Epithelial cell of esophagus (primary cell): ENCODE measurements at regions not wholly inside any gene's neighbourhood (a gene's known extent, or its start where the extent isn't known, plus 50 kb on each side); places are given as distances from the start of the nearest gene placed in this dataset.

Experiments
- DNase-seq: peaks from one replicate; pipeline ENCODE4 v3.0.0; 2010; ENCODE audit warnings: low read depth
- H3K4me3 ChIP-seq: 2 replicates; pipeline ENCODE4 v1.5.1; 2011; ENCODE audit warnings: mild to moderate bottlenecking, low read length, control low read depth
- TF ChIP-seq, protein P1 (sequence below): IDR thresholded peaks from 2 replicates; pipeline ENCODE4 v1.5.1; 2011; ENCODE audit warnings: low read depth, mild to moderate bottlenecking, low read length, control low read depth, inconsistent platforms; ENCODE audit not compliant: insufficient read depth; ENCODE audit errors: missing control alignments

DNA sequence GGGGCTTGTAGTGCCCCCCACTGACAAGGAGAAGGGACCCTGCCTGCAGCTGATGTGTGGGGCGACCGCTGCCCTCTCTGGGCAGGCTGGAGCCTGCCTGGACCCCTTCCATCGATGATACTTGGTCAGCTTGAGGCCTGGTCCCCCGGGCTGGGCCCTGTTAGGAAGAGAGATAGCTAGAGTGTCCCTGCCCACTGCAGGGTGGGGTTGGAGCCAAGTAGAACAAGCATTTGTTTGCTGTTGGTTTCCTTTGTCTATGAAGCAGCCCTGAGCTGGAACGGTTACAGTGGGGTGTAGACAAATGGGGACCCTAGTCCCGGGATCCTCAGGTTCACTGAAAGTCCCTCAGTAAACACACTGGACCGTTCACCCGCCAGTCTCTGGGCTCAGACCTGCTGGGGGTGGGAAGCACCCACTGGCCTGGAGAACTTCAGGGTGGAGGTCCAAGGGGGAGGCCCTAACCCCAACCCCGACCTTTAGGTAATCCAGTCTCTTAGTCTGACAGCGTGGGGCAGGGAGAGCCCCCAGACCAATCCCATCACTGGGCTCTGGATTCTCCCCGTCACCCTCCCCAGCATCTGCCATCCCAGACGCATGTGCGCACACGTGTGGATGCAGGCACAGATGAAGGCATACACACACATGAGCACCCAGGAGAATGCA, 204.8 kb upstream of the ZNF536 start:
- TF ChIP-seq, protein P1, sequence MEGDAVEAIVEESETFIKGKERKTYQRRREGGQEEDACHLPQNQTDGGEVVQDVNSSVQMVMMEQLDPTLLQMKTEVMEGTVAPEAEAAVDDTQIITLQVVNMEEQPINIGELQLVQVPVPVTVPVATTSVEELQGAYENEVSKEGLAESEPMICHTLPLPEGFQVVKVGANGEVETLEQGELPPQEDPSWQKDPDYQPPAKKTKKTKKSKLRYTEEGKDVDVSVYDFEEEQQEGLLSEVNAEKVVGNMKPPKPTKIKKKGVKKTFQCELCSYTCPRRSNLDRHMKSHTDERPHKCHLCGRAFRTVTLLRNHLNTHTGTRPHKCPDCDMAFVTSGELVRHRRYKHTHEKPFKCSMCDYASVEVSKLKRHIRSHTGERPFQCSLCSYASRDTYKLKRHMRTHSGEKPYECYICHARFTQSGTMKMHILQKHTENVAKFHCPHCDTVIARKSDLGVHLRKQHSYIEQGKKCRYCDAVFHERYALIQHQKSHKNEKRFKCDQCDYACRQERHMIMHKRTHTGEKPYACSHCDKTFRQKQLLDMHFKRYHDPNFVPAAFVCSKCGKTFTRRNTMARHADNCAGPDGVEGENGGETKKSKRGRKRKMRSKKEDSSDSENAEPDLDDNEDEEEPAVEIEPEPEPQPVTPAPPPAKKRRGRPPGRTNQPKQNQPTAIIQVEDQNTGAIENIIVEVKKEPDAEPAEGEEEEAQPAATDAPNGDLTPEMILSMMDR: no peak

DNA sequence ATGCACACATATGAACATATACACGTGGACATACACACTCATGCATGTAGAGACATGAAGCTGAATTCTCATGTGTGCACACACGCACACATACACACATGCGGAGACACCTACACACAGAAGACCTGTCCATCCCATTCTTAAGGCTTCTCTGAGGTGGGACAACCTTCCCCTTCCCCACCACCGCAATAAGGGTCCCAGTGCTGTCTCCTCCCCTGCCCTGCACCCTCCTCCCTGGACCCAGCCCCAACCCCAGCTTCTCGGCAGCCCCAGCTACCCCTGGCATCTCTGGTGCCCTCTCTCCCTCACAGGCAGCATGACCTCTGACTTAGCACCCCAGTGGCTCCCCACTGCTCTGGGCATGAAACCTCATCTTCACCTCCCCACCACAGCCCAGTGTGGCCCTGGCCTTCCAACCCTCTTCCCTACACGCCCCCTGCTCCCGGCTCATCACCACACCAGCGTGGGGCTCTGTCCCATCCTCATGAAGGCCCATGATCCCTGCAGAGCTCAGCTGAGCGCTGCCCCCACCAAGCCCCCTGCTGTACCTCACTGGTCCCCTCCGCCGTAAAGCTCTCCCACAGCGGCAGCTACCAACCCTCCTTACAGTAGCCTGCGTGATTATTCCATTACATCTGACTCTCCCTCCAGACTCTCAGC, 204.1 kb upstream of the ZNF536 start:
- TF ChIP-seq, protein P1: no peak
- H3K4me3 ChIP-seq: no peak overlapping the region
- DNase-seq: no peak

More for the DNA sequence above, 204.8 kb upstream of the ZNF536 start:
- H3K4me3 ChIP-seq: no peak overlapping the region
- DNase-seq: no peak

DNA sequence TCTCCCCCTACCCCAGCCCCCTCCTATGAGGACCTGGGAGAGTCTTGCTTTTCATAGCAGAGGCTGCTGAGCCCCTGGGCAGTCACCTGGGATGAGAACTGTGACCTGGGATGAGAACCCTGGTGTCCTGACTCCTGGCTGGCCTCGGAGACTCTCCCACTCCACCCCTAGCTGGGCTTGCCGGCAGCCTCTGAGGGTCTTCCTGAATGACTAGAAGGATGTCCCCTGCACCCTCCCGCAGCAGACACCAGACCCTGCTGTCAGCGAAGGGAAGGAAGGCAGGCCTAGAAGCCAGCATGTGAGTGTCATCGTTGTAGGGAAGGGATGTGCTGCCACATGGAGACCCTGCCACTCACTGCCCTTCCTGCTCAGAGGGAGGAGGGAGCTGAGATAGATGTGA, 203.4 kb upstream of the ZNF536 start:
- TF ChIP-seq, protein P1: no peak
- no peak overlapping the region for H3K4me3 ChIP-seq
- DNase-seq: no peak

DNA sequence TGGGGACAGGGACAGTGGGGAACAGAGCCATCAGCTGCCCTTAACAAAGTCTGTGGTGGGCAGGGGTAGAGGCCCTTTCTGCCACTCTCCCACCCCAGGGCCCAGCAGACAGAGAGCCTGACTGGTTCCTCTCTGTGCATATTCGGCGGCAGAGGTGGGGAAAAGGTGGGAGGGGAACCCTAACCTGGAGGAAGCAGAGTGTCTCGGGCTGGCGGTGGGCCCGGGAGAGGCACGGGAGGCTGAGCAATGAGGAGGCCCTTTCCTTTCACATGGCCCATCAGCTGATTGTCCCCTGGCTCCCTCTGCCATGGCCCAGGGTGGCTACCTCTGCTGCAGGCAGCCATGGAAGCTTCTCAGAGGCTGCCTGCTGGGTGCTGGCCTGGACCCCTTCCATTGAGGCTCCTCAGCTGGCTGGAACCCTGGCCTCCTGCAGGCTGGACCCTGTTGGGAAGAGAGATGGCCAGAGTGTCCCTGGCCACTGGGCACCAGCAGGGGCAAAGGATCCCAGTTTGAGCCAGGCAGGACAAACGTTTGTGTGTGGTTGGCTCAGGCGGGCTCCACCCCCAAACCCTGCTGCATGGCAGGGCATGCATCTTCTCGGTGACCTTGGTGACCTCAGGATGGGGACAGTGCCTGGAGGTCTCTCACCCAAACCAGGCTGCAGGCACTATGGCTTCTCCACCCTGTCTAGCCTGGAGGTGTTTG, 202.8 kb upstream of the ZNF536 start:
- DNase-seq: no peak
- H3K4me3 ChIP-seq: no peak overlapping the region
- TF ChIP-seq, protein P1: no peak

DNA sequence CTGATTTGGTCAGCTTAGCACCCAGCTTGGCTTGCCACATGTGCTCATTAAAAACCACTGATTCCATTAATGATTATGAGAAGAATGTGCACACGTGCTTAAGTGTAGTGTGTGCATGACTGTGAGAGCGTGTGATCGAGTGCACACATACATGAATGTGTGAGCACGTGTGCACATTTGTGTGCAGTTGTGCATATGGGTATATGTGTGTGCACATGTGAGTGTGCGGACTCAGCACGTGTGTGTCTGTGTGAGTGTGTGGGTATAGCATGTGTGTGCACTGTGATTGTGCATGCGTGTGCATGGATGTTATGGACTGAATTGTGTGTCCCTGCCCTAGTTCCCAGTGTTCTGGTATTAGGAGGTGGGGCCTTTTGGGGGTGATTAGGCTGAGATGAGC, 202.1 kb upstream of the ZNF536 start:
- TF ChIP-seq, protein P1: no peak
- no peak for DNase-seq

DNA sequence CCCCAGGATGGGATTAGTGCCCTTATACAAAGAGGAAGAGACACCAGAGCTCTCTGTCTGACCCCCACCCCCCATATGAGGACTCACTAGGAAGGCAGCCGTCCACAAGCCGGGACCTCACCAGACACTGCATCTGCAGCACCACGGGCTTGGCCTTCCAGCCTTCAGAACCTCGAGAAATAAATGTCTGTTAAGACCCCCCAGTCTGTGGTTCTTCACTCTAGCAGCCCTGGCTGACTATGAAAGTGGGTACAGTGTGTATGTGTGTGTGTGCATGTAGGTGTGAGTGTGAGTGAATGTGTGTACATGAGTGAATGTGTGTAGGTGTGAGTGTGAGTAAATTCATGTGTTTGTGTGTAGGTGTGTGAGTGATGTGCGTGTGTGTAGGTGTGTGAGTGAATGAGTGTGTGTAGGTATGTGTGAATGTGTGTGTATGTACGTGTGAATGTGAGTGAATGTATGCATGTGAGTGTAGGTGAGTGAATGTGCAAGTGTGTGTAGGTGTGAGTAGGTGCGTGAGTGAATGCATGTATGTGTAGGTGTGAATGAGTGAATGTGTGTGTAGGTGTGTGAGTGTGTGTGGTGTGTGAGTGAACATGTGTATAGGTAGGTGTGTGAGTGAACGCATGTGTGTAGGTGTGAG, 201.6 kb upstream of the ZNF536 start:
- TF ChIP-seq, protein P1: no peak
- DNase-seq: no peak
- no peak overlapping the region for H3K4me3 ChIP-seq

More for the DNA sequence above, 202.1 kb upstream of the ZNF536 start:
- no peak overlapping the region for H3K4me3 ChIP-seq
